ENCODE measurements at regions not wholly inside any gene's neighbourhood (a gene's known extent, or its start where the extent isn't known, plus 50 kb on each side); places are given as distances from the start of the nearest gene placed in this dataset.
"Not testable (repeated sequence)": the region's sequence is repeated elsewhere in the genome, so short reads cannot be mapped to it uniquely, and the experiment has no call there.

- not testable (repeated sequence) for DNase-seq (ENCODE audit: low read depth)
These were observed 127.1 kb downstream of the NXPE2 start for GRCh38 chr11:114805431-114805830.

GRCh38 chr11:114811971-114812370 lies 133.6 kb downstream of the NXPE2 start:
- no peak for DNase-seq (ENCODE audit: low read depth)

DNA sequence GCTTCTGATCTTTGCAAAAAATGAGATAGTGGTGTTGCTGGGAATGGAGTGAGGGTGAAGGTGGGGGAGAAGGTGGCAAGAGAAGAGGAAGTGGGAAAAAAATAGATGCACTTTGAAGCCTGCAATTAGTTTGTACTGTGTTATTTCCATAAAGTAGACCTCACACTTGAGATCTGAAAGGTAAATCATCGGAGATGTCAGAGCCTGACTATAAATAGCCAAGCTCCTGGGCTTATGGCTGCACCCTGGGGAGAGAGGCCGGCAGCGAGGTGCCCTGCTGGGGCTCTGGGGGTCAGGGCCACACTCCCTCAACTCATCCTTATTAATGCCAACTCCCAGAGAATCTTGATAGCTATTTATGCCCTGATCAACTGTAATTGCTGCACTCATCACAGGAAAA lies 134.4 kb downstream of the NXPE2 start:
- DNase-seq (ENCODE audit: low read depth), result no peak

DNA sequence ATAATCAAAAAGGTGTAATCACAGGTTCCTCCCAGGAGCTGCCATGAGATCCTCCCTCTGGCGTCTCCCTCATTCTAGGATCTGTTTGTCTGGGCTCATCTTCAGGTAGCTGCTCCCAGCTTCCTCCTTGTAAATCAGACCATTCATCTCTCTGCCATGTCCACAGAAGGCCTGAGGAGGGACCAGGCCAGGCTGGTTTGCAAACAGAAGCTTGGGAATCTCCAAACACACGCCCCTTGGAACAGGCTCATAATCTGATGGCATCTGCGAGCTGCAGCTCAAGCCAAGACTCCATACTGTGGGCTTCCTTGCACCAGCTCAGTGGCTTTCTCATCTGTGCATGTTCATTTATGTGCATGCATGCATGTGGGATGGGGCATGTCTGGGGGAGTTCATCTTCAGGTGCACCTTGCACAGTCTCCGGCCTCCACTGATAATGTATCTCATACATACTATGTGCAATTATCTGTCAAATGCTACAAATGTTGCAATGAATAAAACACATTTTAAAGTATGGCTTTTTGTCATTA lies 134.9 kb downstream of the NXPE2 start:
- DNase-seq (ENCODE audit: low read depth), result no peak

GRCh38 chr11:114815176-114815575 lies 136.8 kb downstream of the NXPE2 start:
- no peak for DNase-seq (ENCODE audit: low read depth)

- no peak for DNase-seq (ENCODE audit: low read depth)
These were observed 137.4 kb downstream of the NXPE2 start for GRCh38 chr11:114815761-114816160.

GRCh38 chr11:114816791-114817190 lies 138.5 kb downstream of the NXPE2 start:
- no peak for DNase-seq (ENCODE audit: low read depth)

GRCh38 chr11:114818382-114818781 lies 140.1 kb downstream of the NXPE2 start:
- no peak for DNase-seq (ENCODE audit: low read depth)

DNA sequence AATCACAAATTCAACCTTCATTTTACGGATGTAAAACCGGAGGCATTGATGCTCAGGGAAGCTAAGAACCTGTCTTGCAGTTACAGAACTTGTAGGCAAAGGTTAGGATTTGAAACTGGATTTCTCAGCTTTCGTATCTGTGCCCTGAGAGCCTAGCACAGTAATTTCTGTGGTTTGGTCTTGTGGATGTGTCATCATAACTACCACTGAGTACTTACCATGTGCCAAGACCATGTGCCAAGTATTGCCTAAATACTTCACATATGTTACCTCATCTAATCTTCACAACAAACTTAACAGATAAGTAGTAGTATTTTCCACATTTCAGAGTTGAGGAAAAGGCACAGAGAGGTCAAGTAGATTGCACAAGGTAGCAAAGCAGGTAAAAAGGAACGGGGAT lies 140.7 kb downstream of the NXPE2 start:
- DNase-seq (ENCODE audit: low read depth), result peak; percentile 33

DNA sequence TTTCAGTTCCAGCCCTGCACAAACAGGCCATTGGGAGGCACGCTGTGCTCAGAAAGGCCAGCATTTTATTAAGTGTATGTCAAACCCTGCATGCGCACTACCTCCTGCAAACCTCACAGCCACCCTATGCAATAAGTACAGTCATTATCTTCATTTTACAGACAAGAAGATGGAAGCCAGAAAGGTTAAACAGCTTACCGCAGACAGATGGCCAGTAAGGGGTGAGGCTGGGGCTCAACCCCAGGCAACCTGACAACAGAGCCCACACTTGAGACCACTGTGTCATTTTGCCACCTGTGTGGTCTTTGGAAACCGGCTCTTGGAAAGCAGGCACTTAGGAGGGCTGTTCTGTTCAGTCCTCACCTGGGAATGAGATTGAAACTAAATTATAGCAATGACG lies 142.3 kb downstream of the NXPE2 start:
- no peak for DNase-seq (ENCODE audit: low read depth)

GRCh38 chr11:114821621-114822412 lies 143.5 kb downstream of the NXPE2 start:
- peak; percentile 13 for DNase-seq (ENCODE audit: low read depth)

- no peak for DNase-seq (ENCODE audit: low read depth)
These were observed 148.6 kb downstream of the NXPE2 start for GRCh38 chr11:114826910-114827442.

- no peak for DNase-seq (ENCODE audit: low read depth)
These were observed 149.4 kb downstream of the NXPE2 start for GRCh38 chr11:114827736-114828135.

- DNase-seq (ENCODE audit: low read depth), result no peak
These were observed 154.3 kb downstream of the NXPE2 start for GRCh38 chr11:114832532-114833125.

DNA sequence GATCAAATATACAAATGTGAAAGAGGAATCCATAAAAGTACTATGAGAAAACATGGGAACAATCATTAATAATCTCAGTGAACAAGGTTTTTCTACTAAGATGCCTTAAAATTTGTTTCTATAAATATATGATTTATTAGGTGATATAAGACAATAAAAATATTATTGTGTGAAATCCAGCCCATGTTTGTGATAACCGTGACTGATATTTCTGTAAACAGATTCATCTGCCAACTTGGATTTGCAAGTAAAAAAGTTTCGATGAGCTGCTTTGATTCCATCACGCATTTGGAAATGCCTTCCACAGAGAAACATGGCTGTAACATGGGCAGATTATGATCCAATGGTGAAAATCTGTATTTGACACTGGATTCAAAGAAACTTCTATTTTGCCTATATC lies 157.8 kb downstream of the NXPE2 start:
- no peak for DNase-seq (ENCODE audit: low read depth)

DNA sequence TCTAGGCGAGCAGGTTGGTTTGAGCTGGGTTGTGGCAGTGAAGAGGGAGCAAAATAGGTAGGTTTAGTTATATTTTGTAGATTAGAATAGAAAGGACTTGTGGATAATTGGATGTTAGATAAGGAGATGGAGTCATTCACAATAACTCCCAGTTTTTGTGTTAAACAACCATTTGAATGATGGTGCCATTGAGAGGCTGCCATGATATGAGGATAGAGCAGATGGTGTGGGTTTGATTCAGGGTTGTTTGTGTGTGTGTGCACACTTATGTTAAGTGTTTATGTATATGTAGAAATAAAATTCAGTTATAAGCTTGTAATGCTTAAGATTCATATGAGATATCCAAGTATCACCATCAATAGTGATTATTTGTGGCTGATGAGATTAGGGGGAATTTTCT lies 166.6 kb downstream of the NXPE2 start:
- DNase-seq (ENCODE audit: low read depth), result no peak

GRCh38 chr11:114845766-114846415 lies 167.6 kb downstream of the NXPE2 start:
- DNase-seq (ENCODE audit: low read depth), result no peak

- DNase-seq (ENCODE audit: low read depth), result no peak
These were observed 168.1 kb downstream of the NXPE2 start for GRCh38 chr11:114846416-114846791.

GRCh38 chr11:114847306-114847975 lies 169.1 kb downstream of the NXPE2 start:
- DNase-seq (ENCODE audit: low read depth), result no peak

- no peak for DNase-seq (ENCODE audit: low read depth)
These were observed 169.7 kb downstream of the NXPE2 start for GRCh38 chr11:114848027-114848426.

DNA sequence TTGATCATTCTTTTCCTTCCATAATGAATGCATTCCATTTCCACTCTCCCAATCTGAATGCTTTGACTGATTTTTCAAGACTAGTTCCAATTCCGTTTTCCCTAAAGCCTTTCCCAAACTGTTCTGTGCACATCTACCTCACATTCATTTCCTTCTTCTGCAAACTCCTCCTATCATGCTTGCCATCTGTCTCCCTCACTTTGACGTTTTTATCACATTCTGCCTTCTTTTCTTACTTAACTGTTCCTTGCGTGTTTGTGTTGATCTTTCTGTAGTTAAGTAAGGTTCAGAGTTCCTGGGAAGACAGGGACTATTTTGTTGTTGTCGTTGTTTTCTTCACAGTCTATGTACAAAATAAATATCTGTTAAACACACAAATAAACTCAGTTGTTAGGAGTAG lies 179.0 kb downstream of the NXPE2 start:
- DNase-seq (ENCODE audit: low read depth), result no peak

- DNase-seq (ENCODE audit: low read depth), result no peak
These were observed 186.6 kb downstream of the NXPE2 start for GRCh38 chr11:114864896-114865295.

Measured in amniotic epithelial cell (primary cell).